HL-60 (cell line): ENCODE measurements at regions not wholly inside any gene's neighbourhood (a gene's known extent, or its start where the extent isn't known, plus 50 kb on each side); places are given as distances from the start of the nearest gene placed in this dataset.

Source experiments
- DNase-seq, 2 experiments: peaks; one replicate each; pipeline ENCODE4 v3.0.0-alpha.2; 2010 to 2020; ENCODE audit warnings: low read depth in 1 of 2, low spot score in 1 of 2
- H3K27ac ChIP-seq: fragments of 250-450 bp; sonication (Bioruptor Pico); replicated peaks from 2 replicates; pipeline ENCODE4 v1.5.1; 2020; ENCODE audit warnings: mild to moderate bottlenecking, moderate library complexity
- H3K27me3 ChIP-seq: fragments of 250-450 bp; sonication (Bioruptor Pico); 2 replicates; pipeline ENCODE4 v1.5.1; 2021; ENCODE audit warnings: mild to moderate bottlenecking, moderate library complexity; ENCODE audit not compliant: insufficient read depth, poor library complexity, severe bottlenecking
- H3K4me3 ChIP-seq: replicated peaks from 2 replicates; pipeline ENCODE4 v1.5.1; 2011; ENCODE audit warnings: mild to moderate bottlenecking, control low read depth, low read length; ENCODE audit not compliant: insufficient read depth
- CTCF ChIP-seq: IDR thresholded peaks from one replicate; pipeline ENCODE4 v1.5.1; 2011; ENCODE audit warnings: low read length, control low read depth, inconsistent platforms; ENCODE audit not compliant: insufficient read depth
- GABPA ChIP-seq: IDR thresholded peaks from 2 replicates; pipeline ENCODE4 v1.6.1; 2012; ENCODE audit warnings: low read depth
- POLR2AphosphoS5 ChIP-seq: IDR thresholded peaks from 2 replicates; pipeline ENCODE4 v1.6.1; 2012; ENCODE audit warnings: low read depth
- SPI1 ChIP-seq: IDR thresholded peaks from 2 replicates; pipeline ENCODE4 v1.6.1; 2012; ENCODE audit warnings: low read depth, mild to moderate bottlenecking, borderline replicate concordance
- TF ChIP-seq, protein P1 (sequence below): IDR thresholded peaks from 2 replicates; pipeline ENCODE4 v1.6.1; 2012; ENCODE audit warnings: low read depth; ENCODE audit not compliant: insufficient replicate concordance

DNA sequence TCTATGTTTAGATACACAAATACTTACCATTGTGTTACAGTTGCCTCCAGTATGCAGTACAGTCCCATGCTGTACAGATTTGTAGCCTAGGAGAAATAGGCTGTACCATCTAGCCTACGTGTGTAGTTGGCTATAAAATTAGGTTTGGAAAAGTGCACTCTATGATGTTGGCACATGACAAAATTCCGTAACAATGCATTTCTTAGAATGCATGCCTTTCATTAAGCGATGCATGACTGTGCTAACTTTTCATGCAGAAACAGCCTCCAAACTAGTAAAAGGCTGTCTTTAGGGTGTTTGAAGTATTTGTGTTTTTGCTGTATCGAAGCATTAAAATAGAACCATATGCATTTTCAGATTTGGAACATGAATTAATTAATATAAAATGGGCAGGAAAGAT, 157.9 kb downstream of the RMI1 start:
- no peak overlapping the region for H3K27ac ChIP-seq
- no peak for TF ChIP-seq GABPA
- no peak for TF ChIP-seq CTCF
- peaks cover 28% of the 10 kb centered on the region for H3K27me3 ChIP-seq
- no peak for DNase-seq
- H3K4me3 ChIP-seq: no peak overlapping the region

- H3K27ac ChIP-seq: no peak overlapping the region
- peaks cover 28% of the 10 kb centered on the region for H3K27me3 ChIP-seq
- H3K4me3 ChIP-seq: no peak overlapping the region
- no peak for DNase-seq
- TF ChIP-seq GABPA: no peak
- TF ChIP-seq, protein P1, sequence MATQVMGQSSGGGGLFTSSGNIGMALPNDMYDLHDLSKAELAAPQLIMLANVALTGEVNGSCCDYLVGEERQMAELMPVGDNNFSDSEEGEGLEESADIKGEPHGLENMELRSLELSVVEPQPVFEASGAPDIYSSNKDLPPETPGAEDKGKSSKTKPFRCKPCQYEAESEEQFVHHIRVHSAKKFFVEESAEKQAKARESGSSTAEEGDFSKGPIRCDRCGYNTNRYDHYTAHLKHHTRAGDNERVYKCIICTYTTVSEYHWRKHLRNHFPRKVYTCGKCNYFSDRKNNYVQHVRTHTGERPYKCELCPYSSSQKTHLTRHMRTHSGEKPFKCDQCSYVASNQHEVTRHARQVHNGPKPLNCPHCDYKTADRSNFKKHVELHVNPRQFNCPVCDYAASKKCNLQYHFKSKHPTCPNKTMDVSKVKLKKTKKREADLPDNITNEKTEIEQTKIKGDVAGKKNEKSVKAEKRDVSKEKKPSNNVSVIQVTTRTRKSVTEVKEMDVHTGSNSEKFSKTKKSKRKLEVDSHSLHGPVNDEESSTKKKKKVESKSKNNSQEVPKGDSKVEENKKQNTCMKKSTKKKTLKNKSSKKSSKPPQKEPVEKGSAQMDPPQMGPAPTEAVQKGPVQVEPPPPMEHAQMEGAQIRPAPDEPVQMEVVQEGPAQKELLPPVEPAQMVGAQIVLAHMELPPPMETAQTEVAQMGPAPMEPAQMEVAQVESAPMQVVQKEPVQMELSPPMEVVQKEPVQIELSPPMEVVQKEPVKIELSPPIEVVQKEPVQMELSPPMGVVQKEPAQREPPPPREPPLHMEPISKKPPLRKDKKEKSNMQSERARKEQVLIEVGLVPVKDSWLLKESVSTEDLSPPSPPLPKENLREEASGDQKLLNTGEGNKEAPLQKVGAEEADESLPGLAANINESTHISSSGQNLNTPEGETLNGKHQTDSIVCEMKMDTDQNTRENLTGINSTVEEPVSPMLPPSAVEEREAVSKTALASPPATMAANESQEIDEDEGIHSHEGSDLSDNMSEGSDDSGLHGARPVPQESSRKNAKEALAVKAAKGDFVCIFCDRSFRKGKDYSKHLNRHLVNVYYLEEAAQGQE: no peak
- no peak for TF ChIP-seq POLR2AphosphoS5
- TF ChIP-seq CTCF: no peak
- no peak for TF ChIP-seq SPI1
Measured at GRCh38 chr9:84139296-84140070, 158.9 kb downstream of the RMI1 start.

DNA sequence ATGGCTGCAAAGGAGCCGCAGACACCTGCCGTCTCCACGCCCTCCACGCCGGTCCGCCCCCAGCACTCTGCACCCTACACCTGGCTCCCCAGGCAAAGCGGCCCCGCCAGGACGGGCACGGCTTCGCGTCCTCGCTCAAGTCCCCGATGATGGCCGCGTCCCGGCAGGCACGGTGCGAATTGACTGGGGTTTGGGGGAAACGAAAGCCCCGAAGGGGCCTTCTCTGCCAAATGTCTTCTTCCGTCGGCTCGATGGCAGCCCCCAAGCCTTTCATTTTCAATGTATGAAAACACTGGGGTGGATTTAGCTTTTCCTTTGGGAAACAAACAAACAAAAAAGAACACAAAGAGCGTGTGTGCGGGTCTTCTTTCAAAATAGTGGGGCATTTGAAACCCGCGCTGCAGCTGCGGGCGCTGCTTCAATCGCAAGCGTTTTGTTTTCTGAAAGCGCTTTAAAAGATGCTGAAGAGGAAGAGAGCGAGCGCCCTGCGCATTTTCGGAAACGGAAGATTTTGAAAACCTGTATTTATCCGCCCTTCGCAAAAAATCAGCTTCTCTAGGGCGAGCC, 160.0 kb downstream of the RMI1 start:
- no peak for DNase-seq
- H3K4me3 ChIP-seq: no peak overlapping the region
- peaks cover 28% of the 10 kb centered on the region for H3K27me3 ChIP-seq

More for the DNA sequence above, 160.0 kb downstream of the RMI1 start:
- H3K27ac ChIP-seq: no peak overlapping the region
- no peak for TF ChIP-seq GABPA
- no peak for TF ChIP-seq SPI1
- TF ChIP-seq, protein P1: no peak
- TF ChIP-seq CTCF: no peak
- no peak for TF ChIP-seq POLR2AphosphoS5
